ENCODE measurements at regions not wholly inside any gene's neighbourhood (a gene's known extent, or its start where the extent isn't known, plus 50 kb on each side); places are given as distances from the start of the nearest gene placed in this dataset.

GRCh38 chr6:92688342-92688741 lies 731.0 kb downstream of the EPHA7 start:
- TF ChIP-seq POLR2A (IDR thresholded peaks at IDR 0.05) (no peak), EP300 (IDR thresholded peaks at IDR 0.05) (peak in 1 of 4 donors; percentile 13)

All from upper lobe of left lung (tissue), 4 donors.